GM23338 (cell line): ENCODE measurements at regions not wholly inside any gene's neighbourhood (a gene's known extent, or its start where the extent isn't known, plus 50 kb on each side); places are given as distances from the start of the nearest gene placed in this dataset.

Experiments used
- CREB1 ChIP-seq: fragments of 250-450 bp; sonication (Bioruptor Pico); IDR thresholded peaks from 2 replicates; pipeline ENCODE4 v1.5.0; 2020; ENCODE audit warnings: low read depth, mild to moderate bottlenecking, moderate library complexity
- CTCF ChIP-seq, 2 experiments: fragments of 200-600 bp in 1 of 2; sonication (generic) in 1 of 2; conservative IDR thresholded peaks; 2 replicates each; pipeline versions ENCODE4 v1.5.1 to v1.6.1; 2016 to 2017; ENCODE audit warnings: antibody characterized with exemption in 2 of 2, low read depth in 2 of 2, mild to moderate bottlenecking in 2 of 2, moderate library complexity in 1 of 2
- ETS1 ChIP-seq: IDR thresholded peaks from 2 replicates; pipeline ENCODE4 v1.6.1; 2016; ENCODE audit warnings: antibody characterized with exemption
- EZH2 ChIP-seq: fragments of 200-600 bp; sonication (generic); IDR thresholded peaks from one replicate; pipeline ENCODE4 v1.8.0; 2017; ENCODE audit warnings: antibody characterized with exemption, mild to moderate bottlenecking, low read depth; ENCODE audit not compliant: unreplicated experiment
- EZH2phosphoT487 ChIP-seq: fragments of 200-600 bp; sonication (generic); IDR thresholded peaks from one replicate; pipeline ENCODE4 v1.8.1; 2018; ENCODE audit warnings: antibody characterized with exemption; ENCODE audit not compliant: unreplicated experiment
- JUNB ChIP-seq: IDR thresholded peaks from one replicate; pipeline ENCODE4 v1.6.1; 2016; ENCODE audit warnings: antibody characterized with exemption; ENCODE audit not compliant: unreplicated experiment
- POLR2AphosphoS5 ChIP-seq: IDR thresholded peaks from 2 replicates; pipeline ENCODE4 v1.6.1; 2016; ENCODE audit warnings: antibody characterized with exemption, low read depth
- REST ChIP-seq: IDR thresholded peaks from one replicate; pipeline ENCODE4 v1.6.1; 2018; ENCODE audit warnings: antibody characterized with exemption; ENCODE audit not compliant: unreplicated experiment
- ZNF331 ChIP-seq: fragments of 250-450 bp; sonication (Bioruptor Pico); IDR thresholded peaks from 2 replicates; pipeline ENCODE4 v1.5.0; 2020; ENCODE audit warnings: low read depth, mild to moderate bottlenecking, moderate library complexity

- TF ChIP-seq CTCF (conservative IDR thresholded peaks at IDR 0.05; ENCODE audit: low read depth in 2 of 2) (no peak), EZH2 (no peak), REST (no peak), JUNB (no peak), POLR2AphosphoS5 (no peak), EZH2phosphoT487 (no peak), ETS1 (no peak), CREB1 (no peak), ZNF331 (CRISPR knock-in tag) (no peak)
Measured at GRCh38 chr6:23855497-23856116, 270.4 kb upstream of the NRSN1 start.
